ENCODE measurements at regions not wholly inside any gene's neighbourhood (a gene's known extent, or its start where the extent isn't known, plus 50 kb on each side); places are given as distances from the start of the nearest gene placed in this dataset.

DNA sequence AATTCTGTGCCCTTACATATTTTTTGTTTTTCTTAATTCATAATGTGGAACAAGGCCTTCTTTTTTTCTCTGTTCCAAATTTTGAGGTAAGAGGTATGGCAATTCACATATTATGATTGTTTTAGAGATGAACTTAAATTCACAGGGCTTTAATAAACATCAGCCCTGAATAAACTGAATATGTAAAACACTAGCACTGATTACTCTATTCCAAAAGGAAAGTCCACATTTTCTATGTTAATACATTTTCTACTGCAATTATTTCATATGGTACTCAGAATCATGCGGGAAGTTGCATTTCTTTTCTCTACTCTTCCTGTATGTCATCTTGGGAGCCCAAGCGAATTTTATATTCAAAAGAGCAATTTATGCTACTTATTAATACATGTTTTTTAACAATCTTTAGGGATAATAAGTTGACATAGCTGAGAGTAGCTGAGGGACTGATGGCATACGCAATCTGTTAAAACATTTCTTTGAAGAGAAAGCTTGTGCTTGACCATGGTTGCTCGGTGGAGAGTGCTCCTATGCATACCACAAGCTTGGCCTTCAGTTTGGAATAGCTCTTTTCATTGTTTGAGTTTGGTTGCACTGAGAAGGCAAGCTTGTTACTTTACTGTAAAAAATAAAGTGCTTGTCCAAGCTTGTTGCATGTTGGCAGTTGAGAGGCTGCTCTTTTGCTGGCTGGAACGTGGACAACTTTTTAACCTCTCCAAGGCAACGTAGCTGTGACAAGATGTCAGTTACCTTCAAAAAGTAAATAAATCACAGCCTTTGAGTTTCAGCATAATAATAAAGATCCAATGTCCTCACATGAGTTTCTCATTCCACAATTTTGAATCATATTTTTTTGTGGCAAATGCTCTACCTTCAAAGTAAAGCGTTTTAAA, 196.3 kb upstream of the SPRY1 start:
- TF ChIP-seq, protein P1, sequence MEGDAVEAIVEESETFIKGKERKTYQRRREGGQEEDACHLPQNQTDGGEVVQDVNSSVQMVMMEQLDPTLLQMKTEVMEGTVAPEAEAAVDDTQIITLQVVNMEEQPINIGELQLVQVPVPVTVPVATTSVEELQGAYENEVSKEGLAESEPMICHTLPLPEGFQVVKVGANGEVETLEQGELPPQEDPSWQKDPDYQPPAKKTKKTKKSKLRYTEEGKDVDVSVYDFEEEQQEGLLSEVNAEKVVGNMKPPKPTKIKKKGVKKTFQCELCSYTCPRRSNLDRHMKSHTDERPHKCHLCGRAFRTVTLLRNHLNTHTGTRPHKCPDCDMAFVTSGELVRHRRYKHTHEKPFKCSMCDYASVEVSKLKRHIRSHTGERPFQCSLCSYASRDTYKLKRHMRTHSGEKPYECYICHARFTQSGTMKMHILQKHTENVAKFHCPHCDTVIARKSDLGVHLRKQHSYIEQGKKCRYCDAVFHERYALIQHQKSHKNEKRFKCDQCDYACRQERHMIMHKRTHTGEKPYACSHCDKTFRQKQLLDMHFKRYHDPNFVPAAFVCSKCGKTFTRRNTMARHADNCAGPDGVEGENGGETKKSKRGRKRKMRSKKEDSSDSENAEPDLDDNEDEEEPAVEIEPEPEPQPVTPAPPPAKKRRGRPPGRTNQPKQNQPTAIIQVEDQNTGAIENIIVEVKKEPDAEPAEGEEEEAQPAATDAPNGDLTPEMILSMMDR (IDR thresholded peaks at IDR 0.05) = no peak
- peak; percentile 36 for TF ChIP-seq POLR2AphosphoS5 (IDR thresholded peaks at IDR 0.05)
- no peak for TF ChIP-seq POLR2A (IDR thresholded peaks at IDR 0.05)
